ENCODE measurements at regions not wholly inside any gene's neighbourhood (a gene's known extent, or its start where the extent isn't known, plus 50 kb on each side); places are given as distances from the start of the nearest gene placed in this dataset.

- H3K4me2 ChIP-seq (ENCODE audit: control insufficient read depth, extremely low read depth, insufficient read depth, low read depth, low read length): no peak overlapping the region
- no peak for FAIRE-seq
- dilution Hi-C loops (cut with MboI; ENCODE audit: extremely low pct_ligation_motif_present, low sequenced_read_pairs): no loop called here
Measured at GRCh38 chr20:7656687-7657467, 283.4 kb downstream of the HAO1 start.

DNA sequence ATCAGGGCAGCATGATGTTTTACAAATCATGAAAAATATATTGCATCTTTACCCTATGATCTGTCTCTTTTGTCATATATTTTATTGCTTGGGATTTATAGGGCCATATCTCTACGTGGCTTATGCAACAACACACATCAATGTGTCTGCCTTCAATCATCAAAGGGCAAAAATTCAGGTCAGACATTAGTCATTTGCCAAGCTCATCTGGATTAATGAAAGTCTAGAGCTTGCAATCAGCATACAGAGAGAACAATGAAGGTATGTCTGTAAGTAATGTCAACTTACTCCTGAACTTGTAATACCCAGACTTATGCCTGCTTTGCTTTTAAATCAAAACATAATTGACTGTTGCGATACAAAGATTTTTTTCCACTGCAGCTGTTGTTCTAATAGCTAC is 282.7 kb downstream of the HAO1 start:
- Histone ChIP-seq H2AFZ (ENCODE audit: control insufficient read depth, low read length) (no peak overlapping the region), H3K9me1 (ENCODE audit: control insufficient read depth, extremely low read depth, insufficient read depth, low read length) (no peaks in the 10 kb centered on the region), H4K20me1 (ENCODE audit: control insufficient read depth, extremely low read depth, insufficient read depth, low read length) (no peaks in the 10 kb centered on the region), H3K36me3 (ENCODE audit: control insufficient read depth in 2 of 2, extremely low read depth in 1 of 2, insufficient read depth in 2 of 2, low read length in 2 of 2) (no peaks in the 10 kb centered on the region), H3K4me1 (ENCODE audit: control insufficient read depth, extremely low read depth, insufficient read depth, low read length) (no peaks in the 10 kb centered on the region), H3K79me2 (ENCODE audit: control insufficient read depth, insufficient read depth, low read length) (no peaks in the 10 kb centered on the region), H3K27ac (ENCODE audit: control insufficient read depth, insufficient read depth, low read length) (no peak overlapping the region), H3K4me2 (ENCODE audit: control insufficient read depth, extremely low read depth, insufficient read depth, low read depth, low read length) (no peak overlapping the region), H3K9ac (ENCODE audit: control insufficient read depth, extremely low read depth, insufficient read depth, low read length) (no peak overlapping the region), H3K4me3 (ENCODE audit: control insufficient read depth in 2 of 3, extremely low read depth in 1 of 3, insufficient read depth in 2 of 3, low read depth in 1 of 3, low read length in 3 of 3) (no peak overlapping the region), H3K27me3 (ENCODE audit: control insufficient read depth, extremely low read depth, insufficient read depth, low read length) (no peaks in the 10 kb centered on the region), H3K9me3 (ENCODE audit: control insufficient read depth, low read depth, low read length) (no peaks in the 10 kb centered on the region)
- TF ChIP-seq EZH2 (IDR thresholded peaks at IDR 0.05; ENCODE audit: low read length): no peak
- TF ChIP-seq, protein P1, sequence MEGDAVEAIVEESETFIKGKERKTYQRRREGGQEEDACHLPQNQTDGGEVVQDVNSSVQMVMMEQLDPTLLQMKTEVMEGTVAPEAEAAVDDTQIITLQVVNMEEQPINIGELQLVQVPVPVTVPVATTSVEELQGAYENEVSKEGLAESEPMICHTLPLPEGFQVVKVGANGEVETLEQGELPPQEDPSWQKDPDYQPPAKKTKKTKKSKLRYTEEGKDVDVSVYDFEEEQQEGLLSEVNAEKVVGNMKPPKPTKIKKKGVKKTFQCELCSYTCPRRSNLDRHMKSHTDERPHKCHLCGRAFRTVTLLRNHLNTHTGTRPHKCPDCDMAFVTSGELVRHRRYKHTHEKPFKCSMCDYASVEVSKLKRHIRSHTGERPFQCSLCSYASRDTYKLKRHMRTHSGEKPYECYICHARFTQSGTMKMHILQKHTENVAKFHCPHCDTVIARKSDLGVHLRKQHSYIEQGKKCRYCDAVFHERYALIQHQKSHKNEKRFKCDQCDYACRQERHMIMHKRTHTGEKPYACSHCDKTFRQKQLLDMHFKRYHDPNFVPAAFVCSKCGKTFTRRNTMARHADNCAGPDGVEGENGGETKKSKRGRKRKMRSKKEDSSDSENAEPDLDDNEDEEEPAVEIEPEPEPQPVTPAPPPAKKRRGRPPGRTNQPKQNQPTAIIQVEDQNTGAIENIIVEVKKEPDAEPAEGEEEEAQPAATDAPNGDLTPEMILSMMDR (optimal IDR thresholded peaks at IDR 0.05 in 1 of 3, IDR thresholded peaks at IDR 0.05 in 1 of 3, conservative IDR thresholded peaks at IDR 0.05 in 1 of 3; ENCODE audit: extremely low read depth in 1 of 3, insufficient read depth in 2 of 3, low read length in 3 of 3): no peak
- FAIRE-seq (no peak), DNase-seq (ENCODE audit: low read depth, low spot score) (no peak)
- dilution Hi-C loops (cut with MboI; ENCODE audit: extremely low pct_ligation_motif_present, low sequenced_read_pairs): no loop called here

More at GRCh38 chr20:7656687-7657467, 283.4 kb downstream of the HAO1 start:
- Histone ChIP-seq H3K9ac (ENCODE audit: control insufficient read depth, extremely low read depth, insufficient read depth, low read length) (no peak overlapping the region), H3K79me2 (ENCODE audit: control insufficient read depth, insufficient read depth, low read length) (no peaks in the 10 kb centered on the region), H3K9me3 (ENCODE audit: control insufficient read depth, low read depth, low read length) (no peaks in the 10 kb centered on the region), H2AFZ (ENCODE audit: control insufficient read depth, low read length) (no peak overlapping the region), H3K27me3 (ENCODE audit: control insufficient read depth, extremely low read depth, insufficient read depth, low read length) (no peaks in the 10 kb centered on the region), H3K9me1 (ENCODE audit: control insufficient read depth, extremely low read depth, insufficient read depth, low read length) (no peaks in the 10 kb centered on the region), H3K36me3 (ENCODE audit: control insufficient read depth in 2 of 2, extremely low read depth in 1 of 2, insufficient read depth in 2 of 2, low read length in 2 of 2) (no peaks in the 10 kb centered on the region), H3K4me1 (ENCODE audit: control insufficient read depth, extremely low read depth, insufficient read depth, low read length) (no peaks in the 10 kb centered on the region), H3K27ac (ENCODE audit: control insufficient read depth, insufficient read depth, low read length) (no peak overlapping the region), H3K4me3 (ENCODE audit: control insufficient read depth in 2 of 3, extremely low read depth in 1 of 3, insufficient read depth in 2 of 3, low read depth in 1 of 3, low read length in 3 of 3) (no peak overlapping the region), H4K20me1 (ENCODE audit: control insufficient read depth, extremely low read depth, insufficient read depth, low read length) (no peaks in the 10 kb centered on the region)
- no peak for TF ChIP-seq EZH2 (IDR thresholded peaks at IDR 0.05; ENCODE audit: low read length)
- TF ChIP-seq, protein P1 (optimal IDR thresholded peaks at IDR 0.05 in 1 of 3, IDR thresholded peaks at IDR 0.05 in 1 of 3, conservative IDR thresholded peaks at IDR 0.05 in 1 of 3; ENCODE audit: extremely low read depth in 1 of 3, insufficient read depth in 2 of 3, low read length in 3 of 3): no peak
- DNase-seq (ENCODE audit: low read depth, low spot score): no peak

Measured in keratinocyte (primary cell).